ENCODE measurements at regions not wholly inside any gene's neighbourhood (a gene's known extent, or its start where the extent isn't known, plus 50 kb on each side); places are given as distances from the start of the nearest gene placed in this dataset.
"Not testable (repeated sequence)": the region's sequence is repeated elsewhere in the genome, so short reads cannot be mapped to it uniquely, and the experiment has no call there.

- DNase-seq (ENCODE audit: low read depth in 2 of 2); H3K9me3 ChIP-seq (ENCODE audit: control insufficient read depth, insufficient read depth, low read depth, low read length); H3K9ac ChIP-seq (ENCODE audit: insufficient read depth, low read length); H3K4me1 ChIP-seq (ENCODE audit: control insufficient read depth, extremely low read depth, insufficient read depth, low read length); H3K79me2 ChIP-seq (ENCODE audit: control insufficient read depth, insufficient read depth, low read length); H3K4me3 ChIP-seq (replicated peaks in 1 of 4; ENCODE audit: control extremely low read depth in 1 of 4, insufficient read depth in 1 of 4, low read depth in 3 of 4, low read length in 4 of 4); H3K27me3 ChIP-seq (ENCODE audit: control insufficient read depth, insufficient read depth, low read length); H3K36me3 ChIP-seq (ENCODE audit: control insufficient read depth, insufficient read depth, low read length); H4K20me1 ChIP-seq (ENCODE audit: control insufficient read depth, extremely low read depth, insufficient read depth, low read length); H2AFZ ChIP-seq (ENCODE audit: low read length); H3K4me2 ChIP-seq (ENCODE audit: extremely low read depth, insufficient read depth, low read length); H3K27ac ChIP-seq (ENCODE audit: insufficient read depth, low read length): not testable (repeated sequence)
These were observed 206.7 kb downstream of the ALG10 start for GRCh38 chr12:34229033-34229432.

GRCh38 chr12:34233618-34234017, 211.3 kb downstream of the ALG10 start:
- Histone ChIP-seq H3K36me3 (ENCODE audit: control insufficient read depth, insufficient read depth, low read length) (no peaks in the 10 kb centered on the region), H3K9ac (ENCODE audit: insufficient read depth, low read length) (no peak overlapping the region), H3K27me3 (ENCODE audit: control insufficient read depth, insufficient read depth, low read length) (no peaks in the 10 kb centered on the region), H2AFZ (ENCODE audit: low read length) (no peak overlapping the region), H3K9me3 (ENCODE audit: control insufficient read depth, insufficient read depth, low read depth, low read length) (no peaks in the 10 kb centered on the region), H3K4me1 (ENCODE audit: control insufficient read depth, extremely low read depth, insufficient read depth, low read length) (no peaks in the 10 kb centered on the region), H3K27ac (ENCODE audit: insufficient read depth, low read length) (no peak overlapping the region), H4K20me1 (ENCODE audit: control insufficient read depth, extremely low read depth, insufficient read depth, low read length) (no peaks in the 10 kb centered on the region), H3K4me2 (ENCODE audit: extremely low read depth, insufficient read depth, low read length) (no peak overlapping the region), H3K4me3 (replicated peaks in 1 of 4; ENCODE audit: control extremely low read depth in 1 of 4, insufficient read depth in 1 of 4, low read depth in 3 of 4, low read length in 4 of 4) (no peak overlapping the region), H3K79me2 (ENCODE audit: control insufficient read depth, insufficient read depth, low read length) (no peaks in the 10 kb centered on the region)
- no peak for DNase-seq (ENCODE audit: low read depth in 2 of 2)
- no peak for TF ChIP-seq EZH2 (IDR thresholded peaks at IDR 0.05; ENCODE audit: low read length, missing control alignments)
- TF ChIP-seq CTCF (conservative IDR thresholded peaks at IDR 0.05 in 1 of 2, IDR thresholded peaks at IDR 0.05 in 1 of 2; ENCODE audit: low read depth in 1 of 2, low read length in 2 of 2) = no peak

GRCh38 chr12:34236073-34236472, 213.8 kb downstream of the ALG10 start:
- no peaks in the 10 kb centered on the region for H3K27me3 ChIP-seq (ENCODE audit: control insufficient read depth, insufficient read depth, low read length)
- H4K20me1 ChIP-seq (ENCODE audit: control insufficient read depth, extremely low read depth, insufficient read depth, low read length) = no peaks in the 10 kb centered on the region
- H3K4me3 ChIP-seq (replicated peaks in 1 of 4; ENCODE audit: control extremely low read depth in 1 of 4, insufficient read depth in 1 of 4, low read depth in 3 of 4, low read length in 4 of 4) = no peak overlapping the region
- no peaks in the 10 kb centered on the region for H3K79me2 ChIP-seq (ENCODE audit: control insufficient read depth, insufficient read depth, low read length)
- TF ChIP-seq CTCF (conservative IDR thresholded peaks at IDR 0.05 in 1 of 2, IDR thresholded peaks at IDR 0.05 in 1 of 2; ENCODE audit: low read depth in 1 of 2, low read length in 2 of 2) (no peak), EZH2 (IDR thresholded peaks at IDR 0.05; ENCODE audit: low read length, missing control alignments) (no peak)
- no peaks in the 10 kb centered on the region for H3K9me3 ChIP-seq (ENCODE audit: control insufficient read depth, insufficient read depth, low read depth, low read length)
- H3K4me2 ChIP-seq (ENCODE audit: extremely low read depth, insufficient read depth, low read length) = no peak overlapping the region
- no peak overlapping the region for H3K27ac ChIP-seq (ENCODE audit: insufficient read depth, low read length)
- no peaks in the 10 kb centered on the region for H3K4me1 ChIP-seq (ENCODE audit: control insufficient read depth, extremely low read depth, insufficient read depth, low read length)
- no peaks in the 10 kb centered on the region for H3K36me3 ChIP-seq (ENCODE audit: control insufficient read depth, insufficient read depth, low read length)
- H3K9ac ChIP-seq (ENCODE audit: insufficient read depth, low read length) = no peak overlapping the region
- H2AFZ ChIP-seq (ENCODE audit: low read length) = no peak overlapping the region
- no peak for DNase-seq (ENCODE audit: low read depth in 2 of 2)

GRCh38 chr12:34244608-34245007, 222.3 kb downstream of the ALG10 start:
- Histone ChIP-seq H3K4me3 (replicated peaks in 1 of 4; ENCODE audit: control extremely low read depth in 1 of 4, insufficient read depth in 1 of 4, low read depth in 3 of 4, low read length in 4 of 4) (no peak overlapping the region), H3K36me3 (ENCODE audit: control insufficient read depth, insufficient read depth, low read length) (no peaks in the 10 kb centered on the region), H4K20me1 (ENCODE audit: control insufficient read depth, extremely low read depth, insufficient read depth, low read length) (no peaks in the 10 kb centered on the region), H2AFZ (ENCODE audit: low read length) (no peak overlapping the region), H3K9me3 (ENCODE audit: control insufficient read depth, insufficient read depth, low read depth, low read length) (no peaks in the 10 kb centered on the region), H3K4me2 (ENCODE audit: extremely low read depth, insufficient read depth, low read length) (no peak overlapping the region), H3K79me2 (ENCODE audit: control insufficient read depth, insufficient read depth, low read length) (no peaks in the 10 kb centered on the region), H3K9ac (ENCODE audit: insufficient read depth, low read length) (no peak overlapping the region), H3K4me1 (ENCODE audit: control insufficient read depth, extremely low read depth, insufficient read depth, low read length) (no peaks in the 10 kb centered on the region), H3K27me3 (ENCODE audit: control insufficient read depth, insufficient read depth, low read length) (no peaks in the 10 kb centered on the region), H3K27ac (ENCODE audit: insufficient read depth, low read length) (no peak overlapping the region)
- no peak for DNase-seq (ENCODE audit: low read depth in 2 of 2)
- TF ChIP-seq CTCF (conservative IDR thresholded peaks at IDR 0.05 in 1 of 2, IDR thresholded peaks at IDR 0.05 in 1 of 2; ENCODE audit: low read depth in 1 of 2, low read length in 2 of 2) (no peak), EZH2 (IDR thresholded peaks at IDR 0.05; ENCODE audit: low read length, missing control alignments) (no peak)

Measured in fibroblast of lung (primary cell).